OCI-LY1 (cell line): ENCODE measurements at regions not wholly inside any gene's neighbourhood (a gene's known extent, or its start where the extent isn't known, plus 50 kb on each side); places are given as distances from the start of the nearest gene placed in this dataset.

ENCODE experiments used
- H2AFZ ChIP-seq: fragments of 200-600 bp; sonication (generic), shearing (Covaris generic); 2 replicates; pipeline ENCODE4 v1.6.0; 2014; ENCODE audit warnings: antibody characterized with exemption, mild to moderate bottlenecking, low read length
- H3F3A ChIP-seq: fragments of 200-600 bp; sonication (generic), shearing (Covaris generic); 2 replicates; pipeline ENCODE4 v1.6.0; 2014; ENCODE audit warnings: mild to moderate bottlenecking, antibody characterized with exemption, low read length, moderate library complexity; ENCODE audit not compliant: insufficient read depth
- H3K27ac ChIP-seq: fragments of 200-600 bp; sonication (generic); 2 replicates; pipeline ENCODE4 v1.5.1; 2014; ENCODE audit warnings: low read length, mixed run types, mild to moderate bottlenecking, low read depth; ENCODE audit not compliant: poor library complexity, severe bottlenecking
- H3K27me3 ChIP-seq: fragments of 200-600 bp; sonication (generic); 2 replicates; pipeline ENCODE4 v1.6.0; 2014; ENCODE audit warnings: antibody characterized with exemption, mild to moderate bottlenecking, low read length, moderate library complexity; ENCODE audit not compliant: insufficient read depth
- H3K36me3 ChIP-seq: fragments of 200-600 bp; sonication (generic); 2 replicates; pipeline ENCODE4 v1.6.1; 2014; ENCODE audit warnings: mild to moderate bottlenecking, antibody characterized with exemption, low read length, moderate library complexity, mixed read lengths; ENCODE audit not compliant: insufficient read depth
- H3K4me1 ChIP-seq: fragments of 200-600 bp; sonication (generic); 2 replicates; pipeline ENCODE4 v1.5.1; 2014; ENCODE audit warnings: mild to moderate bottlenecking, low read length, moderate library complexity; ENCODE audit not compliant: insufficient read depth, severe bottlenecking
- H3K4me2 ChIP-seq: fragments of 200-600 bp; sonication (generic), shearing (Covaris generic); 2 replicates; pipeline ENCODE4 v1.6.1; 2014; ENCODE audit warnings: low read length
- H3K4me3 ChIP-seq: fragments of 200-600 bp; sonication (generic); 2 replicates; pipeline ENCODE4 v1.5.1; 2014; ENCODE audit warnings: low read length, low read depth, mild to moderate bottlenecking, mixed read lengths; ENCODE audit not compliant: poor library complexity, severe bottlenecking
- H3K79me2 ChIP-seq: fragments of 200-600 bp; shearing (Covaris generic); 2 replicates; pipeline ENCODE4 v1.6.1; 2016; ENCODE audit warnings: mixed run types, low read length, mixed read lengths; ENCODE audit not compliant: insufficient read depth
- H3K9ac ChIP-seq: fragments of 200-600 bp; sonication (generic), shearing (Covaris generic); 2 replicates; pipeline ENCODE4 v1.6.1; 2014; ENCODE audit warnings: mild to moderate bottlenecking, low read length, mixed read lengths
- H3K9me2 ChIP-seq: fragments of 200-600 bp; sonication (generic), shearing (Covaris generic); 2 replicates; pipeline ENCODE4 v1.6.1; 2014; ENCODE audit warnings: low read depth, mild to moderate bottlenecking, low read length, mixed read lengths
- H3K9me3 ChIP-seq: fragments of 200-600 bp; shearing (Covaris generic); 2 replicates; pipeline ENCODE4 v1.6.1; 2014; ENCODE audit warnings: low read length, mixed read lengths
- H4K20me1 ChIP-seq: fragments of 200-600 bp; sonication (generic), shearing (Covaris generic); 2 replicates; pipeline ENCODE4 v1.6.0; 2016; ENCODE audit warnings: mild to moderate bottlenecking, low read length; ENCODE audit not compliant: insufficient read depth
- EZH2 ChIP-seq: fragments of 200-600 bp; sonication (generic), shearing (Covaris generic); IDR thresholded peaks from 2 replicates; pipeline ENCODE4 v1.8.0; 2017; ENCODE audit warnings: borderline replicate concordance, mixed run types, mild to moderate bottlenecking, antibody characterized with exemption, low read length, moderate library complexity, mixed read lengths
- TF ChIP-seq, protein P1 (sequence below): fragments of 200-600 bp; sonication (generic), shearing (Covaris generic); IDR thresholded peaks from 2 replicates; pipeline ENCODE4 v1.5.1; 2017; ENCODE audit warnings: mild to moderate bottlenecking, antibody characterized with exemption, low read length, moderate library complexity, mixed read lengths

DNA sequence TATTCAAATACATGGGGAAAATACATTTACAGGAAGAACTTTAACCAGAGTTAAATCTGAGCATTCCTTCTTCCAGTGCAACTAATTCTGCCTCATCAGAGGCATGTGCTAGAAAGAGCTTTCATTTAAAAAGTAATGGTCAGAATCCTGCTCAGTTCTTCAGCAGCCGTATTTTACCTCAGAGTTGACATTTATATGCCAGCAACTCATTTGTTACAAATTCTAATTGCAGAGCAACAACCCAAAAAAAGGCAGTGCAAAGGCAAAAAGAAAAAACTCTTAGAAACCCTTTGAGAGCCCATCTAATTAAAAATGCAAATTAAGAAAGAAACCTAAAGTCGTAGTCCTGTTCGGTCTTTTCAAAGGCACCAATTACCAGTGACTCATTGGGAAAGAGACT is 392.5 kb downstream of the PBX1 start:
- TF ChIP-seq EZH2: no peak
- TF ChIP-seq, protein P1, sequence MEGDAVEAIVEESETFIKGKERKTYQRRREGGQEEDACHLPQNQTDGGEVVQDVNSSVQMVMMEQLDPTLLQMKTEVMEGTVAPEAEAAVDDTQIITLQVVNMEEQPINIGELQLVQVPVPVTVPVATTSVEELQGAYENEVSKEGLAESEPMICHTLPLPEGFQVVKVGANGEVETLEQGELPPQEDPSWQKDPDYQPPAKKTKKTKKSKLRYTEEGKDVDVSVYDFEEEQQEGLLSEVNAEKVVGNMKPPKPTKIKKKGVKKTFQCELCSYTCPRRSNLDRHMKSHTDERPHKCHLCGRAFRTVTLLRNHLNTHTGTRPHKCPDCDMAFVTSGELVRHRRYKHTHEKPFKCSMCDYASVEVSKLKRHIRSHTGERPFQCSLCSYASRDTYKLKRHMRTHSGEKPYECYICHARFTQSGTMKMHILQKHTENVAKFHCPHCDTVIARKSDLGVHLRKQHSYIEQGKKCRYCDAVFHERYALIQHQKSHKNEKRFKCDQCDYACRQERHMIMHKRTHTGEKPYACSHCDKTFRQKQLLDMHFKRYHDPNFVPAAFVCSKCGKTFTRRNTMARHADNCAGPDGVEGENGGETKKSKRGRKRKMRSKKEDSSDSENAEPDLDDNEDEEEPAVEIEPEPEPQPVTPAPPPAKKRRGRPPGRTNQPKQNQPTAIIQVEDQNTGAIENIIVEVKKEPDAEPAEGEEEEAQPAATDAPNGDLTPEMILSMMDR: no peak
- Histone ChIP-seq H3K27ac (no peak overlapping the region), H3K9ac (no peak overlapping the region), H2AFZ (no peak overlapping the region), H3K79me2 (no peaks in the 10 kb centered on the region), H3K4me2 (no peak overlapping the region), H3K9me2 (no peaks in the 10 kb centered on the region), H3K4me1 (no peaks in the 10 kb centered on the region), H3K36me3 (no peaks in the 10 kb centered on the region), H3F3A (no peaks in the 10 kb centered on the region), H4K20me1 (no peaks in the 10 kb centered on the region), H3K4me3 (no peak overlapping the region), H3K9me3 (no peaks in the 10 kb centered on the region), H3K27me3 (no peaks in the 10 kb centered on the region)

GRCh38 chr1:164950541-164950986 is 391.6 kb downstream of the PBX1 start:
- H2AFZ ChIP-seq: no peak overlapping the region
- no peaks in the 10 kb centered on the region for H3K27me3 ChIP-seq
- H3K9me2 ChIP-seq: no peaks in the 10 kb centered on the region
- no peak overlapping the region for H3K27ac ChIP-seq
- H3K4me1 ChIP-seq: no peaks in the 10 kb centered on the region
- H3K36me3 ChIP-seq: no peaks in the 10 kb centered on the region
- TF ChIP-seq, protein P1: no peak
- no peak for TF ChIP-seq EZH2
- H3K4me2 ChIP-seq: no peak overlapping the region
- H3K9me3 ChIP-seq: no peaks in the 10 kb centered on the region
- no peak overlapping the region for H3K4me3 ChIP-seq
- no peaks in the 10 kb centered on the region for H4K20me1 ChIP-seq
- H3K9ac ChIP-seq: no peak overlapping the region
- no peaks in the 10 kb centered on the region for H3K79me2 ChIP-seq
- H3F3A ChIP-seq: no peaks in the 10 kb centered on the region

DNA sequence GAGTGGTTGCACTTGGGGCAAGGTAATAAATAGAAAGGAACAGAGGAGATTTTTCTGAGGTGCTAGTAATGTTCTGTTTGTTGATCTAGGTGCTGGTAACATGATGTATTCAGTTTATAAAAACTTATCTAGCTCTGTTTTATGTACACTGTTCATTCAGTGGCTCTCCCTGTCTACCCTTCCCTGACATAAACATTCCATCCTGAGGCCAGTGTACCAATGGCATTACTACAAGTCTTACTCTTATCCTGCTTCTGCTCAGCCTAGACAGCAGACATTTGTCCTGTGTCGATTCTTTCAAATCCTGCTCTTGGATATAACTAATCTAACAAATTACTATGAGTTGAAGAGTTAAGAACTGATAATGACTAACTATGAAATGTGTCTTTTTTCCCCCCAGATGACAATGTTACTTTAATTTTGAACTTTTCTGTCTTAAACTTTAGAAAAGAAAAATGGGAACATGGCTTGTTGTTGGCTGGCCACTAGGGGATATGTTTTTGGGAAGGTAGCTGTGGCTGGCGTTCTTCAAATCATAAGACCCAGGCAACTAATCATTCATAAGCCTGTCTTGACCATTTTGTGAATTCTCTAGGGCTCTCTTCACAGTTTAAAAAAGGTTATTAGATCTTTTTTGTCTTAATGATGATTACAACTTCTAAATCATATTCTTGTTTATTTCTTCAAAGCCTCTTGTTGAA is 390.9 kb downstream of the PBX1 start:
- no peak overlapping the region for H3K4me2 ChIP-seq
- H3K9ac ChIP-seq: no peak overlapping the region
- no peaks in the 10 kb centered on the region for H3F3A ChIP-seq
- H4K20me1 ChIP-seq: no peaks in the 10 kb centered on the region
- no peak overlapping the region for H2AFZ ChIP-seq
- H3K4me3 ChIP-seq: no peak overlapping the region
- no peaks in the 10 kb centered on the region for H3K4me1 ChIP-seq
- no peaks in the 10 kb centered on the region for H3K9me3 ChIP-seq
- H3K79me2 ChIP-seq: no peaks in the 10 kb centered on the region
- no peaks in the 10 kb centered on the region for H3K9me2 ChIP-seq
- TF ChIP-seq, protein P1: no peak
- TF ChIP-seq EZH2: no peak
- H3K36me3 ChIP-seq: no peaks in the 10 kb centered on the region
- no peak overlapping the region for H3K27ac ChIP-seq
- no peaks in the 10 kb centered on the region for H3K27me3 ChIP-seq
